M059J (cell line): ENCODE measurements at regions not wholly inside any gene's neighbourhood (a gene's known extent, or its start where the extent isn't known, plus 50 kb on each side); places are given as distances from the start of the nearest gene placed in this dataset.
A peak's percentile ranks its signal among the peaks of the same experiment; 100 is the strongest.

Source experiments
- DNase-seq: peaks from one replicate; pipeline ENCODE4 v3.0.0-alpha.2; 2012; ENCODE audit warnings: low read depth

DNA sequence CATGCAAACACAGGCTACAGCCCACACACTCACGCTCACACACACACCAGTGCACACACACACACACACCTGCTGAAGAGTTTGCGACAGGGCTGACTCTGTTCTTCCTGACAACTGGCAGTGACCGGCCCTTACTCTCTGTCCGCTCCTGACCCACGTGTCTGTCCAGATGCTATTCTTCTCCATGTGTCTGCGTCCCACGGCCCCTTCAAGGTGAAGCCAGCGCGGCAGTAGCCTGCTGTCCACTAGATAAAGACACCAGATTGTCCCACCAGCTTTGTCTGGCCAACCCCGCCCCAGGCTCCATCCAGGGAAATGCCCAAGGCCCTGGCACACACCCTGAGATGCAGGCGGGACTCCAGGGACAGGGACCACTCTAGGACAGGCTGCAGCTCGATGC is 713.9 kb downstream of the BRD1 start:
- DNase-seq: no peak

DNA sequence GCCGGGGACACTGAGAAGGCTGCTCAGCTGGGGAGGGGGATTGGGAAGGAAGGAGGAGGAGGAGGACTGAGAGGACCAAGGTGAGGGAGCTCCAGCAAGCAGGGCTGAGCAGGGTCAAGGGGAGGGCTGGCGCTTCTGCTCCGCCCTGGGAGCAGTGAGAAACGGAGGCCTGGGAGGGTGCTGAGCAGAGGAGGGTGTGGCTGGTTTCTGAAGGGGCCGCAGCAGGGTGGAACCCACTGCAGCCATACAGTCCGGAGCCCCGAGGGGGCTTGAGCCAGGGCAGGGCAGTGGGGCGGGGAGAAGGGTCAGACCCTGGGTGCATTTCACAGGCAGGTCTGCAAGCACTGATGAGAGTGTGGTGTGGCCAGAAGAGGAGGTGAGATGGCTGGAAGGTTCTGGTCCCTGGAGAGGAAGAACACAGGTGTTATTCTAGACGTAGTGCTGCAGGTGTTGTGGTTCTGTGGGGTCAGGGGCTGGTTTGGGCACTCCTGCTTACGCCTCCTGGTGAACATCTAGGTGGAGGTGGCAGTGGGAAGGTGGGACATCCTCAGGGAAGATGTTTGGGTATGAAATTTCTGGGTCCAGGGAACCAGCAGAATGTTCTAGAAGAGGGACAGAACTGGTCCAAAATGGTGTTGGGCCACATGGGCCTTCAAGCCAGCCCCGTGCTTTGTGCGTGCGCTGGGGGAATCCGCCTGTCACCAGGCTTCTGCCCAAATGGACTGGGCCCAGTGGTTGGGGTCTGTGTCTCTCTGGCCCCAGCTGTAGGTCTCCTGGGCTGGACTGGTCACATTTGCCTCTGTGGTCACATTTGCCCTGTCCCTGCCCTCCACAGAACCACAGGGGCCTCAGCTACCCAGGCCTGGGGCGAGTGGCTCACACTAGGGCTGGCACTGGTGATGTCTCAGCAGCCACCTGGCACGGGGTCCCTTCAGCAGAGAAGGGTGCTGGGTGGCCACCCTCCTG is 714.7 kb downstream of the BRD1 start:
- DNase-seq: no peak

DNA sequence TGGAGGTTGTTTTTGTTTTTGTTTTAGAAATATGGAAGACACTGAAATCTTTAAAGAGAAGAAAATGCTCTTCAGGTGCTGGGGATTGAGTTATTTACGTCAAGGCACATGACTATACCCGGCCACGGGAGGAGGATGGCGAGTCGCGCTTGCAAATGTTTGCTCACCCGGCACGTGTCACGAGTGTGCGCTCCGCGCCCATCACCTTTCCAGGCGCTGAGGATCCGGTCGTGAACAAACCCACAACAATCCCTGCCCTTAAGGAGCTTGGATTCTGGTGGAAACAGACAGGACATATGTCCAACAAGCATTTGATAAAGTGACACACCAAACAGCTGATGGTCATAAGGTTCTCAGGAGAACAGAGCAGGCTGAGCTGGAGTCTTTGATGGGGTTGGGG is 715.5 kb downstream of the BRD1 start:
- DNase-seq: no peak

DNA sequence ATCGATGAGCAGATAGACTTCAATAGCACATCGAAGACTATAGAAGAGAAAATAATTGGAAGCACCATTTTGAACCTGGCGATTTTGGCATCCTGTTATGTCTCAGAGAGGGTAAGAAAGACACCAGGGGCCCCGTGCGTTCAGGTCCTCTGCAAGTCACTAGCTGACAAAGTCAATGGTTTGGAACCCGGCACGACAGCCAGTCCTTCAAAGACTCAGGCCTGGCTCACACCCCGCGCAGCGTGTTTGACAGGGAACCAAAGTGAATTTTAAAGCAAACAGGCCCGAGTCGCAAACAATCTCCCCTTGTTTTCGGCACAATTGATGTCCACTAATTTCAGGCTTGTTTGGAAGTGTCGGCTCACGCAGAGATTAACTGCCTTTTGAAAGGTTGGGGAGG is 716.6 kb downstream of the BRD1 start:
- DNase-seq: no peak

DNA sequence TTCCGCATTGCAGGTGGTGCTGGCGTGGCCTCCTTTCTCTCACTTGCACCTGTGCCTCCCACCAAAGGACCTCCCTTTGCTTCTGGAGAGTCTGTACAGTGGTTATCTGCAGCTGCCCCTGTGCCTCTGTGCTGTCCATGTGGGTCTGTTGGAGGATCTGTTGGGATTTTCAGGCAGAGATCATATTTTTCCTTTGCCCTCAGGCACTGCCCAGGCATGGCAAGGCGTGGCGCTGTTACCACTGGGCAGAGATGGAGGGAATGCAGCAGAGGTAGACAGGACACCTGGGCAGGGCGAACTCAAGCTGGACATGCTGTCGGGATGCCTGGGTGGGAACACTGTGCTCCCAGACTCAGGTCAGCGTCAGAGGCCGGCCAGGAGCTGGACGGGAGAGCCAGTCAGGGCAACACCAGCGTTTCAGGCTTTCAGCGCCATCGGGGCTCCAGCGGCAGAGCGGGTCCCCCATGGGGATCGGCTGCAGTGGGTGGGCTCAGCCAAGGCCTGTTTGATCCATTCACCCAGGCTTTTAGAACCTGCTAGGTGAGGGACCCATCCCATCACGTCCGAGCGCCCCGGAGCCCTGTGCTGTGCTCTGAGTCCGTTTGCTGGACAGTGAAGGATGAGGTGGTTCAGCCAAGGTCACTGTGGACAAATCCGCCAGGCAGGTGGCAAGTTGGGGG is 718.9 kb downstream of the BRD1 start:
- no peak for DNase-seq

DNA sequence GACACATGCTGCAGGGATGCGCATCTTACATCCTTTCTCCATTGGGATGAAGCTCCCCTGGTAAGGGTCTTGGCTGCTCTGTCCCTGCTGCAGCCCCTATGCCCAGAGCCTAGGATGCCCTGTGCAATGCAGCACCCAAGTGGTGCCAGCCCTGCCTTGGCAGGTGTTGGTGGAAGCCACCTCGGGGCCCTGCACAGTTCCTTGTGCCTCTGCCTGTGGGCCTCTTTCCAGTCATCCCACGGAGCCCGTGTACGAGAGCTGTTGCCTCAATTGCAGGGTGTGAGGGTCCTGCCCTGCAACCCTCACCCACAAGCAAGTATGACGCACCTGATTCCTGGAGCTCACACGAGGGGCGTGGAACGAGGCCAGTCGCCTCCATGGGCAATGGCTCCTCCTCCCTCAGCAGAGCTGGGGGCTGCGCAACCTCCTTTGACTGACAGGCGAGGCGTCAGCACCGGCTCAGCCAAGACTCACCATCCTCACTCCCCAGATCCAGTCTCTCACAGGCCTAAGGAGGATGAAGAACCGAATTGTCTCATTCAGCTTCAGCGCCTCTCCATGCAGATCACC is 719.6 kb downstream of the BRD1 start:
- DNase-seq: no peak

DNA sequence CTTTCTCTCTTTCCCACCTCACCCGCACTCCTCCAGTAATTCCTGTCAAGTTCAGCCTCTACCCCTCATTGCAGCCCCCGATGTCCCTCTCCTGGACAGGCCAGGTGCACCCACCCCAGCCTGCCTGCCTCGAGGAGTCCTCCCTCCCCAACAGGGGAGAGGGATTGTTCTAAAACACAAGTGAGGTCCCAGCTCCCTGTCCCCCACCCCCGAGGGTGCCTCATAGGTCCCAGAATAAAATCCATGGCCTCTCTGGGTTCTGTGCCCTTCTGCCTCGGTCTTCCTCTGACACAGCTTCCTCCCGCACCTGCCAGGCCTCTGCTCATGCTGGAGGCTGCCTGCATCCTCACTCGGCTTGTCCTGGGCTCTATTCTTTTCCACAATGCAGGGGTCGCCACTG is 720.1 kb downstream of the BRD1 start:
- DNase-seq: no peak

DNA sequence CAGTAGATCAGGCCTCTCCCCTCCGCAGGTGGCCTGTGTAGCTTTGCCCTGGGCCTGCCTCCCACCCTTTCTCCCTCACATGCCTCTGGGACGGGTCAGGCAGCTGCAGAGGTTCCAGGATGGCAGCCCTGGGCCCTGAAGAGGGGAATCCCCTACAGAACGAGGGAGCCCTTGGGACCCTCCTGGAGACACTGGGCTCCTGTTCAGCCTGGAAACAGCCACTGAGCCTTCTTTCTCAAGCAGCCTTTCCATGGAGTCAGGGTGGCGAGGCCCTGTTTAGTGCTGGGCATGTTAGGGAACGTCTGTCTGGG is 720.9 kb downstream of the BRD1 start:
- DNase-seq: no peak

DNA sequence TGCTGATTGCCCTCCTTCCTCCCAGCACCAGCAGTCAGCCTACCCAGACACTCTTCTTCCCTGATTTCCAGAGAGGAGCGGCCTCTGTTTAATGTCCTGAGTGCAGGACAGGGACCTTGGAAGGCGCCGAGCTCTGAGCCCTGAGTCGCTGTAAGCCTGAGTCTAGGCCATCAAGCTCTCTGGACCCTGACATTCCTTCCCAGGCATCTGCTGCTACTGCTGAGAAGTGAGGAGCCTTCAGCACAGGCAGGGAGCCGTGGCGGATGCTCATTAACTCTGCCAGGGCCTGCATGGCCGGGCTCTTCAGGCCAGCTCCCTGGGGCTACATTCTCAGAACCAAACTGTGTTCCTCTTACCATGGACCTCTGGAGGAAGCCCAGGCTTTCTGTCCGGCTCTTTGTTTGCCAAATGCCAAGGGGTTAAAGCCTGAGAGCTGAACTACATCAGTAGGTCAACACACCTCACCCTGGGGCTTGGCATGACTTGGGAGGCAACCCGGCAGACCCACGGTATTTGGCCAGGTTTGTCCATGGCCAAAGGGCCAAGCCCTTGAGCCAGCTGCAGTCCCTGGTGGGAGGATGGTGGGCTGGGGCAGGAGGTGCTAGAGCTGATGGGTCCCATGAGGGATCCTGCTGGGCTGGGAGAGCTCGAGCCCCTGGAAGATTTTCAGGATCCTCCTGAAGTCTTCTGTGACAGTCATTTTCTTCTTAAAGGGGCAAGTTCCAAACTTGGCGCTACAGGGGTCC is 721.4 kb downstream of the BRD1 start:
- DNase-seq: no peak

DNA sequence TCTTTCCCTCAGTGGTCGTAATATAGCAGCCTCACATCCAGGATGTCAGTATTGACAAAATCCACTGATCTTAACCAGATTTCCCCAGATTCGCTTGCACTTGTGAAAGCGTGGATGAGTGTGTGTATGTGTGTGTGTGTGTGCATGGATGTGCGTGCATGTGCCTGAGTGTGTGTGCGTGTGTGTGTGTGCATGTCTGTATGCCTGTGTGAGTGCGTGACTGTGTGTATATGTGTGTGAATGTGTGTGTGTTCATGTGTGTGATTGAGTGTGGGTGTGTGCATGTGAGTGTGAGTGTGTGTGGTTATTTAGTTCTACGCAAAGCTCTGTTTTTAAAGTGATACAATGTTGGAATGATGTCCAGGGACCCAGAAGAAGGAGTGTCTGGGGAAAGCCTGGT is 723.2 kb downstream of the BRD1 start:
- no peak for DNase-seq

DNA sequence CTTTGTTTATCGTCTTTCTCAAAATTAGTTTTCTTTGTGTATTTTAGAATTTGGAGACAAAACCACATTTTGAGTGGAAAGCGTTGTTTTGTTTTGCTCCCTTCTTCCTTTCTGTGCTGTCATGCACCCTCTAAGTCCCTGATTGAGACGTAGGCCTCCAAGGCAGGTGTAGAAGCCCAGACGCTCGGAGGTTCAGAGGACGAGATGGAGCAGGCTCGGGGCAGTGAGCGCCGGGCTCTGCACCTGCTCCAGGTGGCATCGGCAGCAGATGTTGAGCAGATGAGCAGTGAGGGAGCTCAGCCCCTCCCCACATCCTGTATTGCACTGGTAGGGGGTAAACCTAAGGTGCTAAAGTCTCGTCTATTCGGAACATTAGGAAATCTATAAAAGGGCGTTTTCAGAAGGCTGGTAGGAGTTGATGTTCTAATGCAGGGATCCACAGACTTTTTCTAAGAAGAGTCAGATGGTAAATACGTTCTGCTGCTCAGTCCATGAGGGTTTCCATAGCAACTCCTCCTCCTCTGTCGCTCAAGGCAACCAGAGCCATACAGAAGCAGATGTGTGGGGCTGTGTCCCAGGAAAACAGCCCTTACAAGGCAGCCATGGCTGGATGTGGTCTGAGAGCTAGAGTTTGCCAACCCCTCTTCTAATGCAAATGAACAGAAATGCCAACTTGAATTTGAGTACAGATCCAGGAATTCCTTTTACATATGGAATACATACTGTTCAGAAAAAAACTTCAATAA is 724.2 kb downstream of the BRD1 start:
- DNase-seq: no peak

DNA sequence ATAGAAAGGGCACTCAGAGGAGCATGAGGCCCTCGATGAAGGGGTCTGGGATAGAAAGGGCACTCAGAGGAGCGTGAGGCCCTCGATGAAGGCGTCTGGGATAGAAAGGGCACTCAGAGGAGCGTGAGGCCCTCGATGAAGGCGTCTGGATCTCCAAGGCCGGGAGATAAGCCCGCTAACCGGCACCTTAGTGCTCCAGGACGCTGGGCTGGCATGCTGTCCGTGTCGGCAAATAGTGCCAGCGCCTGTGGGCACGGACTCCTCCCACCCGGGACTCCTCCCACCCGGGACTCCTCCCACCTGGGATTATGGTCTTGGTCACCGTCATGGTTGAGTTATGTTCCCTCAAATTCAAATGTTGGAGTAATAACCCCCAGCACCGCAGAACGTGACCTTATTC is 725.3 kb downstream of the BRD1 start:
- no peak for DNase-seq

DNA sequence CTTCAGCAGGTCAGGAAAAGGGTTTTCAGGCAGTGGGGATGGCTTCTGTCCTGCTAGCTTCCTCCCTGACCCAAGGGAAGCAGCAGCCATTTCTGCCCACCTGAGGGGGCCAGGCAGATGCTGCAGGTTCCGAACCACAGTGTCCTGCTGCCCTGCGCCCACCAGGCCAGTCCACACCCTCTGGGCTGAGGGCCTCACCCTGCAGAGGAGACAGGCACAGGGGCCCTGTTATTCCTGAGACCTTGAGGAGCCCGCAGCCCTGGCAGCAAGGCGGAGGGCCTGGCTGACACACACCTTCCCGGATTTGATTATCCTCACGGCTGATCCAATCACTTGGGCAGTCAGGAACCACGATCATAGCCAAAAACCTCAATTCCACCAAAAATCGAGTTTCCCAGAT is 725.8 kb downstream of the BRD1 start:
- DNase-seq: no peak

DNA sequence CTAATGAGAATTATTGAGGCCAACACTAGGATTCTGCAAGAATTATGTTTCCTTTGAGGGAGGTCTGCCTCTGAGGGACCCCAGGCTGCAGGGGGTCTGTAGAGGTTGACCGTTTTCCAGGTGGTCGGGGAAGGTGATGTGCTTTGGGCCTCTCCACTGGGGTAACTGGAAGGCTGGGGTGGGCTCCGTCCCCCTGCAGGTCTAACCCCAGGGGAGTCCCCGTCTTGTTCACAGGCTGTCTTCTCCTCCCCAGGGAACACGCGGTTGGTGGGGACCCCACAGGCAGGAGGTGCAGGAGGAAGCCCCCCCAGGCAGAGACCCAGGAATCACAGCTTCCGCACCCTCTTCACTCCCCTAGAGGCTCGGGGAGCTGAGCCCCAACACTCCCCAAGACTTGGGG is 726.4 kb downstream of the BRD1 start:
- DNase-seq: no peak

DNA sequence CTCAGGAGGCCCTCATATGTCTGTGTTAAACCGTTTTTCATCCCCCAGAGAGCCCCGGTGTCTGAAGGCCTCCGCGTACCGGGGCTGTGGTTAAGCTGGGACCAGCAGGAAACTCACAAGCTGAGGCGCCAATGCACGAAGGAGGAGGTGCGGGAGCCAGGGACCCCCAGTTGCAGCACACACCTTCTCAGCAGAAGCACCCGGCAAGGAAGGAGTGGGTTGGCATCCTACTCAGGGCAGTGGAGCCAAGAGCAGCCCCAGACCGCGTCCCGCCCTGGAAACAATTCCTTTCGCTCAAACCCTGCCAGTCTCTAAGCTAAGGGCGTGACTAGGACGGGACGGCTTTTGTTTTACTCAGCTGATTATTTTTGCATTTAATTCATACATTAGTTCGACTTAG is 726.9 kb downstream of the BRD1 start:
- no peak for DNase-seq

DNA sequence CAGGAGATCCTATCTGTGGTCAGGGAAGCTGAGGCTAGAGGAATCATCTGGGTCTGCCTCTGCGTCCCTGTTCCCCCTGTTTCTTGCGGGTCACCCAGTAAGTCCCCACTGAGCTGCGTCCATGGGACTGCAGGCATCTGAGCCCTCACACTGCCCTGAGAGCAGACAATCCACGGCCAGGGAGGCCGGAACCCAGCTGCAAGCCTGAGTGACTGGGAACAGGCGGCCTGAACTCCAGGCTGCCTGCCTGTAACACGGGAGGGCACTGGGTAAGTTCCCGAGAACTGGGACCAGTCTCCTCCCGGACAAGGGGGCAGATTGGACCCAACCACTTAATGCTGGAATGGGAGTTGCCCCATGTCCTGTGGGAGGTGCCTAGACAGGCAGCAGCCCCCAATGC is 727.4 kb downstream of the BRD1 start:
- no peak for DNase-seq

DNA sequence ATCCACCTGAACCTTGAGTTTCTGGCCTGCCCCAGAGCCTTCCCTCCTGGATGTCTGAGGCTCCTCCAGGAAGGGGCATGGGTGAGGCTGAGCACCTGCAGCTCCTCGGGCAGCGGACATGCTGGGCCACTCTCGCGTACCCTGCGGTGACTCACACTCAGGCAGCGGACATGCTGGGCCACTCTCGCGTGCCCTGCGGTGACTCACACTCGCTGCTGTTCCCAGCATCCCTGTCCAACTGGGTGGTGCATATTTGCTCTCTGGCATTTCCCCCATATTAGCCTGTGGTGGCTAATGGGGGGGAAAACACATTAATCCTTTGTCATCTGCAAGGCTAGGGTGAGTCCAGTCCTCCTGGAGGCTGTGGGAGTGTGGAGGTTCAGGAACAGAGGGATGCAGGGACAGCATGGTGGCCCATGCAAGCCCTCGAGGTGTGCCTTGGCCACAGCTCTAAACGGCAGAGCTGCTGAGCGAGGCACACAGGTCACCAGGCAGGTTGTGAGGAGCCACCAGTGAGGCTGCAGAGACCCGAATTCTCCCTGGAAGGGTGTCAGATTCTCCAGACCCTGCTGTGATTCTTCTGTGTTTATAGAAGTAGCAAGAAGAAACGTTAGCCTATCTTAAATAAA is 728.1 kb downstream of the BRD1 start:
- peak; percentile 53 for DNase-seq

DNA sequence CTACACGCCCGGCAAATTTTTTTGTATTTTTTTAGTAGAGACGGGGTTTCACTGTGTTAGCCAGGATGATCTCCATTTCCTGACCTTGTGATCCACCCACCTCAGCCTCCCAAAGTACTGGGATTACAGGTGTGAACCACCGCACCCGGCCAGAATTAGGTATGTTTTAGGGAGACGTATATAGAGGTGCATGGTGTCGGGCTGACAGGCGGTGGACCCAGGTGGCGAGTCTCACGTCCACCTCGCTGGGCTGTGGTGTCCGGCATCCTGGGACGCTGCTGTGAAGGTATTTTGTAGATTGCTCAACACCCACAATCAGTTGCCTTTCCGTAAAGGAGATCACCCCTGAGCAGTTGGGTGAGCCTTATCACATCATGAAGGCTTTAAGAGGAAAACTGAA is 728.6 kb downstream of the BRD1 start:
- no peak for DNase-seq

DNA sequence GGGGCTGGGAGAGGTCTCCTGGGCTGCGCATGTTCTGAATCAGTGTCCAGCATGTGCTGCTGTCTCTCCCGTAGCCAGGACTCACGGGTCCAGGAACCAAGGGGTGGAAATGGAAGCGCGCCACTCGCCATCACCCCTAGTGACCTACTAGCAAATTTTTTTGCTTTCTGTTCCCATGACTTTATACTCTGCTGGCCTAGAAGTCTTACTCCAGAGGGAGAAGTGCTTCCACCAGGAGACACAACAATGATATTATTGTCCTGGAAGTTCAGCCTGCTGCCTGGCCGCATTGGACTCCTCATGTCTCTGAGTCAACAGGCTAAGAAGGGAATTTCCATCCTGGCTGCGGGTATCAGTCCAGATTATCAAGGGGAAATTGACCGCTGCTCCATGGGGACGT is 729.7 kb downstream of the BRD1 start:
- no peak for DNase-seq

DNA sequence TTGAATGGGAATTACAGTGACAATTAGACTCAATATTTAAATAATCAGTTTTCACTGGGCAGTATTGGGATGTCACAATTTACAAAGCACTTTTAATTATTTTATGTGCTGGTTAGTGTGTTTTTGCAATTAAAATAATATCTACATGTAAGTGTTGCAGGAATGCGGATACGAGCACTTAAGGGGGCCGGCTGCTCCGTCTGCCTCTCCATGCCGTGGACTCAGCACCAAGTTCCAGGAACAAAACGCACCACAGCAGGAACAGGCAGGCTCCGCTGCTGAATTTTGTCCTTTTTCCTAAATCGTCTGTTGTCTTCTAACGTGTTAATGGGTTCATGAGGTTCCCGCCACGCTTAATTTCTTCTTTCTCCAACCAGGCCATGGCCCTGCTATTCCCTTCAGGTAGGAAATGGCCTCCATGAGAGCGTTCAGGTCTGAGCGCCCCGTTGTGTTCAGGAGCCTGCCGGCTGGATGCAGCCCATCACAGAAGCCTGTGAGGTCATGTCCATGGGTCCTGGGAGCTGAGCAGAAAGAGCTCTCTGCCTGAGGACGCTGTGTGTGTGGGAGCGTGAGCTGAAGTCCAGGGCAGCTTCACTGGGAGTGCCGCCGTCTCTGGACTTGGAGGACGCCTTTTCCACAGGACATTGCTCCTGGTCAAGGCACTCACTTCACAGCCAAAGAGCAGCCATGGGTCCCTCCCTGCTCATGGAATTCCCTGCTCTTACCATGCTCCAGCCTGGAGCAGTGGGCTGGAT is 730.3 kb downstream of the BRD1 start:
- DNase-seq: no peak

DNA sequence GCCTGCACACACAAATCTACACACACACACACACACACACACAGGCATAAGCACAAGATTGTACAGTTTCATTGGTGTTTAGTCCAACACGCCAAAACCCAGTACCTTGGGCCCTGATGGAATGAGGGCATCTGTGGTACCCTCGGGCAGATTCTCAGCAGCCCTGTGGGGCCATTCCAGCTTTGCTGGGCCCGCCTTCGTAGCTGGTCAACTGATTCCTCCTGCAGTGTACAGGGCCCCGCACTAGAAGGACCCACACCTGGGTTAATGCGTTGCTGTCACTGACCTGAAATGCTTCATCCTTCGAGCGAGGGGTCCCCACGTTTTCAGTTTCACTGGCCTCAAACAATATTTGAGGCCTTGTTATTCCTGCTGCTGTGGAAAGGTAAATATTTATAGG is 731.2 kb downstream of the BRD1 start:
- no peak for DNase-seq
